H9 (cell line): ENCODE measurements at regions not wholly inside any gene's neighbourhood (a gene's known extent, or its start where the extent isn't known, plus 50 kb on each side); places are given as distances from the start of the nearest gene placed in this dataset.

Experiments used
- DNase-seq: peaks from one replicate; pipeline ENCODE4 v3.0.0-alpha.2; 2017
- H2AFZ ChIP-seq: one replicate; pipeline ENCODE4 v1.6.1; 2013; ENCODE audit warnings: mild to moderate bottlenecking, low read length, control low read depth, moderate library complexity
- H2AK5ac ChIP-seq: 2 replicates; pipeline ENCODE4 v1.6.1; 2013; ENCODE audit warnings: low read length, control low read depth, mixed read lengths; ENCODE audit not compliant: insufficient read length
- H2BK120ac ChIP-seq: one replicate; pipeline ENCODE4 v1.6.1; 2013; ENCODE audit warnings: low read depth, mild to moderate bottlenecking, low read length, control low read depth, inconsistent platforms; ENCODE audit not compliant: poor library complexity, severe bottlenecking
- H2BK12ac ChIP-seq: 2 replicates; pipeline ENCODE4 v1.6.1; 2013; ENCODE audit warnings: low read length, control low read depth, mixed read lengths, low read depth; ENCODE audit not compliant: insufficient read length
- H2BK15ac ChIP-seq: 2 replicates; pipeline ENCODE4 v1.6.1; 2013; ENCODE audit warnings: low read depth, low read length, control low read depth
- H2BK20ac ChIP-seq: one replicate; pipeline ENCODE4 v1.6.1; 2013; ENCODE audit warnings: low read depth, mild to moderate bottlenecking, low read length, control low read depth, inconsistent platforms; ENCODE audit not compliant: poor library complexity, severe bottlenecking
- H2BK5ac ChIP-seq: 2 replicates; pipeline ENCODE4 v1.6.1; 2013; ENCODE audit warnings: low read length, control low read depth, mixed read lengths; ENCODE audit not compliant: insufficient read length
- H3K14ac ChIP-seq: 2 replicates; pipeline ENCODE4 v1.6.1; 2013; ENCODE audit warnings: low read length, control low read depth; ENCODE audit not compliant: insufficient read depth
- H3K18ac ChIP-seq: 2 replicates; pipeline ENCODE4 v1.6.1; 2013; ENCODE audit warnings: low read depth, mild to moderate bottlenecking, mixed read lengths, low read length, control low read depth; ENCODE audit not compliant: insufficient read length
- H3K23ac ChIP-seq: 2 replicates; pipeline ENCODE4 v1.6.1; 2013; ENCODE audit warnings: low read length, control low read depth, mixed read lengths, low read depth; ENCODE audit not compliant: insufficient read length
- H3K23me2 ChIP-seq: 2 replicates; pipeline ENCODE4 v1.6.1; 2013; ENCODE audit warnings: low read depth, mild to moderate bottlenecking, mixed read lengths, low read length, control low read depth; ENCODE audit not compliant: insufficient read length, poor library complexity, severe bottlenecking
- H3K27ac ChIP-seq: 2 replicates; pipeline ENCODE4 v1.5.1; 2013; ENCODE audit warnings: low read length, control low read depth, mixed read lengths, low read depth; ENCODE audit not compliant: insufficient read length
- H3K27me3 ChIP-seq: 2 replicates; pipeline ENCODE4 v1.6.1; 2013; ENCODE audit warnings: low read length, control low read depth, inconsistent platforms; ENCODE audit not compliant: insufficient read depth
- H3K4ac ChIP-seq: 2 replicates; pipeline ENCODE4 v1.6.1; 2013; ENCODE audit warnings: low read depth, mild to moderate bottlenecking, control low read depth, inconsistent platforms, low read length, moderate library complexity
- H3K4me1 ChIP-seq: 2 replicates; pipeline ENCODE4 v1.6.1; 2013; ENCODE audit warnings: low read length, control low read depth, inconsistent platforms; ENCODE audit not compliant: insufficient read depth
- H3K4me2 ChIP-seq: 2 replicates; pipeline ENCODE4 v1.6.1; 2013; ENCODE audit warnings: low read length, control low read depth, mixed read lengths; ENCODE audit not compliant: insufficient read length, insufficient read depth
- H3K56ac ChIP-seq: 2 replicates; pipeline ENCODE4 v1.6.1; 2013; ENCODE audit warnings: low read depth, mild to moderate bottlenecking, mixed read lengths, low read length, control low read depth; ENCODE audit not compliant: insufficient read length
- H3K79me1 ChIP-seq: 2 replicates; pipeline ENCODE4 v1.6.1; 2013; ENCODE audit warnings: low read depth, mild to moderate bottlenecking, moderate library complexity, low read length, control low read depth, inconsistent platforms; ENCODE audit not compliant: insufficient read depth, poor library complexity, severe bottlenecking
- H3K79me2 ChIP-seq: 2 replicates; pipeline ENCODE4 v1.6.1; 2013; ENCODE audit warnings: low read length, control low read depth, inconsistent platforms; ENCODE audit not compliant: insufficient read depth
- H3K9ac ChIP-seq: 2 replicates; pipeline ENCODE4 v1.6.1; 2013; ENCODE audit warnings: low read length, control low read depth, mixed read lengths; ENCODE audit not compliant: insufficient read length; ENCODE audit errors: extremely low read depth
- H3K9me3 ChIP-seq: one replicate; pipeline ENCODE4 v1.6.1; 2013; ENCODE audit warnings: low read depth, low read length, inconsistent platforms; ENCODE audit not compliant: control insufficient read depth
- H3T11ph ChIP-seq: one replicate; pipeline ENCODE4 v1.6.1; 2013; ENCODE audit warnings: mild to moderate bottlenecking, low read length, control low read depth, inconsistent platforms
- H4K20me1 ChIP-seq: one replicate; pipeline ENCODE4 v1.6.1; 2013; ENCODE audit not compliant: control insufficient read depth, insufficient read length, insufficient read depth
- H4K5ac ChIP-seq: 2 replicates; pipeline ENCODE4 v1.6.1; 2013; ENCODE audit warnings: low read depth, mild to moderate bottlenecking, mixed read lengths, low read length, control low read depth; ENCODE audit not compliant: insufficient read length
- H4K8ac ChIP-seq: replicated peaks from 2 replicates; pipeline ENCODE4 v1.6.1; 2013; ENCODE audit warnings: low read length, control low read depth, mixed read lengths, low read depth; ENCODE audit not compliant: insufficient read length
- H4K91ac ChIP-seq: 2 replicates; pipeline ENCODE4 v1.6.1; 2013; ENCODE audit warnings: low read depth, mild to moderate bottlenecking, moderate library complexity, mixed read lengths, low read length, control low read depth; ENCODE audit not compliant: insufficient read length
- H3K27ac Mint-ChIP-seq, 3 experiments: 2 replicates in 2 of 3; 3 replicates in 1 of 3; pipeline ENCODE4 v1.8.0; 2020 to 2021; ENCODE audit warnings: mixed read lengths in 3 of 3, mild to moderate bottlenecking in 1 of 3, moderate library complexity in 1 of 3
- H3K27me3 Mint-ChIP-seq: 2 replicates; pipeline ENCODE4 v1.8.0; 2021; ENCODE audit warnings: low read depth, mild to moderate bottlenecking, moderate library complexity, mixed read lengths
- H3K36me3 Mint-ChIP-seq, 3 experiments: 2 replicates in 2 of 3; 3 replicates in 1 of 3; pipeline ENCODE4 v1.8.0; 2020 to 2021; ENCODE audit warnings: low read depth in 3 of 3, mixed read lengths in 3 of 3; ENCODE audit not compliant: insufficient read depth in 1 of 3
- H3K4me1 Mint-ChIP-seq, 2 experiments: 2 replicates each; pipeline ENCODE4 v1.8.0; 2020; ENCODE audit warnings: mixed read lengths in 2 of 2
- H3K4me3 Mint-ChIP-seq, 2 experiments: 2 replicates in 1 of 2; 3 replicates in 1 of 2; pipeline ENCODE4 v1.8.0; 2020 to 2021; ENCODE audit warnings: mild to moderate bottlenecking in 2 of 2, mixed read lengths in 2 of 2, moderate library complexity in 1 of 2
- H3K9me3 Mint-ChIP-seq, 2 experiments: 2 replicates in 1 of 2; 3 replicates in 1 of 2; pipeline ENCODE4 v1.8.0; 2020; ENCODE audit warnings: mild to moderate bottlenecking in 2 of 2, mixed read lengths in 2 of 2, moderate library complexity in 1 of 2
- WGBS: extraction: QIAGEN DNeasy Blood & Tissue Kit; methylation state at CpG from one replicate; pipeline ENCODE4 v1.1.7; 2013; ENCODE audit warnings: missing lambda C conversion rate, low lambda C conversion rate, mixed read lengths; ENCODE audit not compliant: insufficient read length; ENCODE audit errors: extremely low coverage; 5-methylcytosine and 5-hydroxymethylcytosine counted together
- TF ChIP-seq, protein P1 (sequence below): fragments of 200-600 bp; sonication (generic); conservative IDR thresholded peaks from 3 replicates; pipeline ENCODE4 v1.8.0; 2021; ENCODE audit warnings: antibody characterized with exemption, mild to moderate bottlenecking

DNA sequence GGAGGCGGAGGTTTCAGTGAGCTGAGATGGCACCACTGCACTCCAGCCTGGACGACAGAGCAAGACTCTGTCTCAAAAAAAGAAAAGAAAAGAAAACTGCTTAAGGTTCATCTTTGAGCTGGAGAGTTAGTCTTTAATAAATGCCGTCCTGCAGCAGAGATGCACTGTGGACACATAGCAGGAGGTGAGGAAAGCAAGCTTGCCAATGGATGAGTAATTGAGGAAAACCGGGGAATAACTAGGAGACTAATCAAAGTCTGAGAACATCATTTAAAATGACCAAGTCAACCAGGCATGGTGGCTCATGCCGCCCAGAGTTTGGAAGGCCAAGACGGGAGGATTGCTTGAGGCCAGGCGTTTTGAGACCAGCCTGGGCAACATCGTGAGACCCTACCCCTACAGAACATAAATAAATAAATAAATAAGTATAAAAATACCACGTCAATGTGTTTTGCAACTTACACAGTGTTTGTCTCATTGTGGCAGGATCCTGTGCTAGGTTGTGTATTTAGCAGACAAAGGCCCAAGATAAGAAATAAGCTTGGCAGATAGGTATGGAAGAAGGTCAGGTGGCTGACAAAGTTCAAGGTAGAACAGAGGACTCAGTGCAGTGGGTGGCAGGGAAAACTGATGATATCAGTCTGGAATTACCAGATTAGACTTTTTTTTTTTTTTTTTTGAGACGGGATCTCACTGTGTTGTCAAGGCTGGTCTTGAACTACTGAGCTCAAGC lies 115.7 kb upstream of the KMT2C start:
- H3T11ph ChIP-seq: no peak overlapping the region
- H2AK5ac ChIP-seq: no peak overlapping the region
- no peaks in the 10 kb centered on the region for H3K79me2 ChIP-seq
- no peak overlapping the region for H2BK15ac ChIP-seq
- H2BK12ac ChIP-seq: no peak overlapping the region
- no peak overlapping the region for H3K4me2 ChIP-seq
- H2BK5ac ChIP-seq: no peak overlapping the region
- no peak overlapping the region for H4K5ac ChIP-seq
- H2BK120ac ChIP-seq: no peak overlapping the region
- no peaks in the 10 kb centered on the region for H3K9me3 ChIP-seq
- Mint-ChIP-seq H3K4me3 (no peak overlapping the region), H3K27ac (peak overlapping the region in 1 of 3 experiments; percentile 24; a peak in 2 of 7 replicates), H3K9me3 (peaks cover 0 to 2% of the 10 kb centered on the region in 2 experiments; a peak in 1 of 5 replicates), H3K4me1 (peaks cover 13 to 23% of the 10 kb centered on the region in 2 experiments), H3K36me3 (no peaks in the 10 kb centered on the region; a peak in 1 of 7 replicates), H3K27me3 (no peaks in the 10 kb centered on the region; the same call in 1 of the 2 replicates)
- H2BK20ac ChIP-seq: no peak overlapping the region
- WGBS: no CpG with 5 or more reads among the region's 10 CpGs
- H3K27ac ChIP-seq: no peak overlapping the region
- no peak overlapping the region for H3K23ac ChIP-seq
- DNase-seq: no peak
- H3K23me2 ChIP-seq: no peaks in the 10 kb centered on the region
- H3K4me1 ChIP-seq: no peaks in the 10 kb centered on the region
- H3K9ac ChIP-seq: no peak overlapping the region
- no peak overlapping the region for H3K4ac ChIP-seq
- no peak overlapping the region for H4K91ac ChIP-seq
- TF ChIP-seq, protein P1, sequence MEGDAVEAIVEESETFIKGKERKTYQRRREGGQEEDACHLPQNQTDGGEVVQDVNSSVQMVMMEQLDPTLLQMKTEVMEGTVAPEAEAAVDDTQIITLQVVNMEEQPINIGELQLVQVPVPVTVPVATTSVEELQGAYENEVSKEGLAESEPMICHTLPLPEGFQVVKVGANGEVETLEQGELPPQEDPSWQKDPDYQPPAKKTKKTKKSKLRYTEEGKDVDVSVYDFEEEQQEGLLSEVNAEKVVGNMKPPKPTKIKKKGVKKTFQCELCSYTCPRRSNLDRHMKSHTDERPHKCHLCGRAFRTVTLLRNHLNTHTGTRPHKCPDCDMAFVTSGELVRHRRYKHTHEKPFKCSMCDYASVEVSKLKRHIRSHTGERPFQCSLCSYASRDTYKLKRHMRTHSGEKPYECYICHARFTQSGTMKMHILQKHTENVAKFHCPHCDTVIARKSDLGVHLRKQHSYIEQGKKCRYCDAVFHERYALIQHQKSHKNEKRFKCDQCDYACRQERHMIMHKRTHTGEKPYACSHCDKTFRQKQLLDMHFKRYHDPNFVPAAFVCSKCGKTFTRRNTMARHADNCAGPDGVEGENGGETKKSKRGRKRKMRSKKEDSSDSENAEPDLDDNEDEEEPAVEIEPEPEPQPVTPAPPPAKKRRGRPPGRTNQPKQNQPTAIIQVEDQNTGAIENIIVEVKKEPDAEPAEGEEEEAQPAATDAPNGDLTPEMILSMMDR: no peak
- H4K8ac ChIP-seq: no peak overlapping the region
- H3K27me3 ChIP-seq: no peaks in the 10 kb centered on the region
- H3K14ac ChIP-seq: no peak overlapping the region
- no peak overlapping the region for H3K18ac ChIP-seq
- no peak overlapping the region for H2AFZ ChIP-seq
- H3K56ac ChIP-seq: no peak overlapping the region
- H3K79me1 ChIP-seq: no peaks in the 10 kb centered on the region
- H4K20me1 ChIP-seq: no peaks in the 10 kb centered on the region
